HG03097 (cell line): ENCODE measurements at regions not wholly inside any gene's neighbourhood (a gene's known extent, or its start where the extent isn't known, plus 50 kb on each side); places are given as distances from the start of the nearest gene placed in this dataset.
"Not testable (repeated sequence)": the region's sequence is repeated elsewhere in the genome, so short reads cannot be mapped to it uniquely, and the experiment has no call there.

Experiments
- ATAC-seq: cut with Tn5 transposase; IDR thresholded peaks from one replicate; pipeline ENCODE4 v1.9.1; 2021; ENCODE audit not compliant: unreplicated experiment, low FRiP score

GRCh38 chr7:124179641-124180040 is 146.8 kb upstream of the TMEM229A start:
- ATAC-seq, result no peak

- no peak for ATAC-seq
Observed at GRCh38 chr7:124177891-124178290, 145.0 kb upstream of the TMEM229A start.

- ATAC-seq, result not testable (repeated sequence)
Observed at GRCh38 chr7:124171812-124172211, 138.9 kb upstream of the TMEM229A start.

GRCh38 chr7:124171068-124171467 is 138.2 kb upstream of the TMEM229A start:
- no peak for ATAC-seq

- no peak for ATAC-seq
Observed at GRCh38 chr7:124168616-124169015, 135.7 kb upstream of the TMEM229A start.

GRCh38 chr7:124162667-124163066 is 129.8 kb upstream of the TMEM229A start:
- no peak for ATAC-seq

GRCh38 chr7:124155432-124156022 is 122.7 kb upstream of the TMEM229A start:
- peak; percentile 59 for ATAC-seq

- no peak for ATAC-seq
Observed at GRCh38 chr7:124152859-124153692, 120.2 kb upstream of the TMEM229A start.

- ATAC-seq, result no peak
Observed at GRCh38 chr7:124137664-124138063, 104.8 kb upstream of the TMEM229A start.

GRCh38 chr7:124124201-124124600 is 91.3 kb upstream of the TMEM229A start:
- ATAC-seq, result no peak

GRCh38 chr7:124120911-124121310 is 88.0 kb upstream of the TMEM229A start:
- no peak for ATAC-seq

- no peak for ATAC-seq
Observed at GRCh38 chr7:124113045-124113444, 80.2 kb upstream of the TMEM229A start.

GRCh38 chr7:124106575-124106974 is 73.7 kb upstream of the TMEM229A start:
- ATAC-seq, result no peak

- no peak for ATAC-seq
Observed at GRCh38 chr7:124101173-124101768, 68.4 kb upstream of the TMEM229A start.

- ATAC-seq, result no peak
Observed at GRCh38 chr7:124100190-124100589, 67.3 kb upstream of the TMEM229A start.

- not testable (repeated sequence) for ATAC-seq
Observed at GRCh38 chr7:124099585-124099984, 66.7 kb upstream of the TMEM229A start.

GRCh38 chr7:124089621-124090020 is 56.8 kb upstream of the TMEM229A start:
- ATAC-seq, result no peak

GRCh38 chr7:124088590-124088989 is 55.7 kb upstream of the TMEM229A start:
- no peak for ATAC-seq

GRCh38 chr7:124086843-124087242 is 54.0 kb upstream of the TMEM229A start:
- no peak for ATAC-seq

- no peak for ATAC-seq
Observed at GRCh38 chr7:124085179-124085578, 52.3 kb upstream of the TMEM229A start.

- no peak for ATAC-seq
Observed at GRCh38 chr7:124084024-124084423, 51.2 kb upstream of the TMEM229A start.
